ENCODE measurements at regions not wholly inside any gene's neighbourhood (a gene's known extent, or its start where the extent isn't known, plus 50 kb on each side); places are given as distances from the start of the nearest gene placed in this dataset.

- Histone ChIP-seq H3K14ac (ENCODE audit: insufficient read length) (no peak overlapping the region), H3K18ac (ENCODE audit: extremely low read depth, low read length) (no peak overlapping the region), H3K4me2 (ENCODE audit: insufficient read depth in 1 of 2, low read depth in 2 of 2, low read length in 2 of 2) (no peak overlapping the region), H3K4me3 (ENCODE audit: extremely low read depth in 1 of 4, insufficient read depth in 2 of 4, low read depth in 3 of 4, low read length in 4 of 4) (no peak overlapping the region), H3K79me1 (ENCODE audit: low read depth, low read length) (no peaks in the 10 kb centered on the region), H2AK5ac (ENCODE audit: low read depth, low read length) (no peak overlapping the region), H3K27me3 (replicated peaks in 1 of 4; ENCODE audit: control insufficient read depth in 3 of 4, extremely low read depth in 1 of 4, insufficient read depth in 3 of 4, low read length in 3 of 4) (no peaks in the 10 kb centered on the region), H4K91ac (replicated peaks; ENCODE audit: insufficient read length, low read length) (no peak overlapping the region), H3K4ac (replicated peaks; ENCODE audit: insufficient read length, low read depth, low read length) (no peak overlapping the region), H3K9me3 (ENCODE audit: insufficient read depth in 2 of 2, low read depth in 1 of 2, low read length in 1 of 2) (peaks cover 3 to 11% of the 10 kb centered on the region in 2 experiments; a peak in 2 of 4 replicates), H4K8ac (ENCODE audit: extremely low read depth, insufficient read depth, low read length) (no peak overlapping the region), H3K56ac (replicated peaks; ENCODE audit: insufficient read length, low read depth, low read length) (no peak overlapping the region), H2BK15ac (ENCODE audit: low read length) (no peak overlapping the region), H2BK20ac (ENCODE audit: low read length) (no peak overlapping the region), H3K36me3 (ENCODE audit: control insufficient read depth in 2 of 4, insufficient read depth in 4 of 4, low read length in 3 of 4) (no peaks in the 10 kb centered on the region; a peak in 1 of 8 replicates), H2BK12ac (ENCODE audit: low read depth, low read length) (no peak overlapping the region), H2BK5ac (ENCODE audit: low read depth, low read length) (no peak overlapping the region), H2BK120ac (replicated peaks; ENCODE audit: low read depth, low read length) (no peak overlapping the region), H2AFZ (ENCODE audit: low read length) (no peak overlapping the region), H4K5ac (ENCODE audit: insufficient read length, low read depth, low read length) (no peak overlapping the region), H3K9ac (replicated peaks in 1 of 4; ENCODE audit: extremely low read depth in 1 of 4, low read depth in 3 of 4, low read length in 3 of 4) (no peak overlapping the region), H3K4me1 (replicated peaks in 1 of 4; ENCODE audit: control insufficient read depth in 3 of 4, insufficient read depth in 4 of 4, low read length in 3 of 4) (peaks cover 0 to 3% (median 1%) of the 10 kb centered on the region in 4 experiments; a peak in 6 of 7 replicates), H3K79me2 (ENCODE audit: control insufficient read depth in 1 of 2, insufficient read depth in 2 of 2, low read length in 2 of 2) (no peaks in the 10 kb centered on the region), H3K27ac (ENCODE audit: low read depth, low read length) (no peak overlapping the region), H3K23ac (ENCODE audit: insufficient read length) (no peak overlapping the region), H4K20me1 (replicated peaks in 1 of 2; ENCODE audit: control insufficient read depth in 1 of 2, insufficient read depth in 2 of 2, low read length in 2 of 2) (no peaks in the 10 kb centered on the region), H3K23me2 (ENCODE audit: low read depth, low read length) (no peaks in the 10 kb centered on the region)
- TF ChIP-seq ZNF274 (IDR thresholded peaks at IDR 0.05; ENCODE audit: borderline replicate concordance, extremely low read depth, low read length) (no peak), JUN (IDR thresholded peaks at IDR 0.05; ENCODE audit: low read depth, low read length) (no peak), SIX5 (IDR thresholded peaks at IDR 0.05; ENCODE audit: low read depth, low read length) (no peak), CEBPB (IDR thresholded peaks at IDR 0.05; ENCODE audit: low read depth, low read length) (no peak), TEAD4 (IDR thresholded peaks at IDR 0.05; ENCODE audit: low read depth, low read length) (no peak), RNF2 (IDR thresholded peaks at IDR 0.05; ENCODE audit: borderline replicate concordance, low read depth, low read length, missing control alignments, poor library complexity, severe bottlenecking) (no peak), RBBP5 (IDR thresholded peaks at IDR 0.05; ENCODE audit: borderline replicate concordance, low read depth, low read length) (no peak), ASH2L (IDR thresholded peaks at IDR 0.05; ENCODE audit: low read length) (no peak), BCL11A (IDR thresholded peaks at IDR 0.05; ENCODE audit: low read depth in 2 of 2, low read length in 2 of 2) (no peak), MAFK (IDR thresholded peaks at IDR 0.05; ENCODE audit: low read depth, low read length) (no peak), EP300 (IDR thresholded peaks at IDR 0.05; ENCODE audit: borderline replicate concordance in 1 of 2, low read depth in 2 of 2, low read length in 2 of 2) (no peak), TCF12 (IDR thresholded peaks at IDR 0.05; ENCODE audit: low read depth, low read length) (no peak), HDAC2 (IDR thresholded peaks at IDR 0.05; ENCODE audit: borderline replicate concordance in 1 of 2, low read depth in 2 of 2, low read length in 2 of 2) (no peak), KDM5A (IDR thresholded peaks at IDR 0.05; ENCODE audit: low read length) (no peak)
- ChIA-PET CTCF (ENCODE audit: partially characterized antibody) (interaction anchor here (0.5 kb wide), 1 partner anchor 54 kb away, joined by 3 read pairs; no protein-coding TSS in a partner anchor), POLR2A (ENCODE audit: partially characterized antibody) (no interaction called here)
- DNase-seq (ENCODE audit: low read depth in 1 of 2, low spot score in 2 of 2) = no peak
- no peak for FAIRE-seq
These were observed 1055.5 kb upstream of the GHITM start for GRCh38 chr10:83083831-83084230.
